Upper lobe of right lung (tissue), 1 donor: ENCODE measurements at regions not wholly inside any gene's neighbourhood (a gene's known extent, or its start where the extent isn't known, plus 50 kb on each side); places are given as distances from the start of the nearest gene placed in this dataset.

Source experiments
- ATAC-seq: fragments of 200-7000 bp; cut with Tn5 transposase; one replicate; pipeline ENCODE4 v1.9.1; 2020; ENCODE audit warnings: mild to moderate bottlenecking, moderate library complexity
- DNase-seq: peaks from one replicate; pipeline ENCODE4 v3.0.0-alpha.2; 2020
- H3K27ac ChIP-seq: fragments of 200-600 bp; one replicate; pipeline ENCODE4 v1.8.0; 2022
- H3K27me3 ChIP-seq: fragments of 200-600 bp; one replicate; pipeline ENCODE4 v1.8.0; 2022; ENCODE audit warnings: mild to moderate bottlenecking
- H3K36me3 ChIP-seq: fragments of 200-600 bp; one replicate; pipeline ENCODE4 v1.8.0; 2022
- H3K4me1 ChIP-seq: fragments of 200-600 bp; one replicate; pipeline ENCODE4 v1.8.0; 2022
- H3K4me3 ChIP-seq: fragments of 200-600 bp; one replicate; pipeline ENCODE4 v1.8.0; 2022; ENCODE audit warnings: mild to moderate bottlenecking
- H3K9me3 ChIP-seq: fragments of 200-600 bp; one replicate; pipeline ENCODE4 v1.8.0; 2022
- CTCF ChIP-seq: fragments of 200-600 bp; IDR thresholded peaks from one replicate; pipeline ENCODE4 v1.8.0; 2022; ENCODE audit warnings: antibody characterized with exemption
- intact Hi-C: fragments of 100-400 bp; cut with DNase I; formaldehyde crosslinking; loops from one replicate; pipeline ENCODE4 v1.11.0; 2022
- donor health status: DM: no; HTN: yes; CAD: no; lungs with severe emphysema.

DNA sequence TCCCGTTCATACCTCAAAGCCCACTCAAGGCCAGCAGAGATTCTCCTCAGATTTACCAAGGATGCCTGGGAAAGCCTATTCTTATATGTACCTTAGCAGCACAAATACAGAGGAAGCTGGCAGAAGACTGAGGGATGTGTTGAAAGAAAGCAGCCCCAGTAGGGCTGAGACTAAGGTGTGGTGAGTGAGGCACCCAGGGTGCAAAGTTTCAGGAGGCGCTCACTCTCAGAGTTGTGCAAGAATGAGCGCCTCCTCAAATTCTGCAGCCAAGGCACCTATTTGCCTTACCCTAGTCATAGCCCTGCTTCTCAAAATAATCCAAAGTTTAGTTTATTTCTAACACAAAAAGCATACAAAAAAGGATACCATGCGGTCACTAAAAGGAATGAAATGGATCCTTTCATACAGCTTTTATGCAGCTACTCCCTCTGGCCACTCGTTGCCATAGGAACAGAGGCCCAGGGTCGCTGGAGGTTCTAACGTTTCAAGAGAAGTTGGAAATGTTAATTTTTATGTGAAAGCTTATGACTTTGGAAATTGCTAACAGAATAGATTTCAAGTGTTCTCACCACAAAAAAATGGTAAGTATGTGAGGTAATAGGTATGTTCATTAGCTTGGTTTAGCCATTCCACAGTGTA lies 79.7 kb upstream of the SMIM23 start:
- intact Hi-C loops = no loop called here
- Histone ChIP-seq H3K27ac (no peak overlapping the region), H3K9me3 (no peaks in the 10 kb centered on the region), H3K4me3 (no peak overlapping the region), H3K4me1 (no peaks in the 10 kb centered on the region), H3K36me3 (no peaks in the 10 kb centered on the region), H3K27me3 (no peaks in the 10 kb centered on the region)
- ATAC-seq (no peak), DNase-seq (no peak)
- no peak for TF ChIP-seq CTCF

DNA sequence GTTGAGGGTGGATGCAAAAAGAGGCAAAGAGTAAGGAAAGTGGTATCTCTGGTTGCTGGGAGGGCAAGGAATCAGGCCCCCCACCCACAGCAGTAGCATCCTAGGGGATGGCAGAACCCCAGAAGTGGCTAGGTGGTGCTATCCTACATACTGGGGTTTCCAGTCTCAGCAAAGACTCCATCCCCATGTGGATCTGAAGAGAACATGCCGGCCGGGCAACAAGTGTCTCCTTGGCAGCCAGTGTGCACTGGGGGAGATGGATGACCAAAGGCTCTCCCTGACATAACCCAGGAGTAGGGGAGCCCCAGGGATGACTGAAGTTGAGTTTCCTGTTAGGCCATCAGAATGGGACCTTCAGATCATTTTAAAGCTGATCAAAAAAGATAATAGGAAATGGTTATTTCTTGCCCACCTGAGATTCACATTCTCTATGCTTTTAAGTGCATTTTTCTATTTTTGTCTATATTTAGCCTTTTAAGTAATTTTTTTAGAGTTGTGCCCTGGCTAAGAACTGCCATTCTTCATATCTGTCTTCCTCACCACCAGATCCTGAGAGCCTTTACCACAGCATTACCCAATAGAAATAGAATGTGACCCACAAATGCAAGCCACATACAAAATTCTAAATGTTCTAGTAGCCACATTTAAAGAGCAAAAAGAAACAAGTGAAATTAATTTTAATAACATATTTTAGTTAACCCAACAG lies 78.7 kb upstream of the SMIM23 start:
- DNase-seq = no peak
- H3K9me3 ChIP-seq = no peaks in the 10 kb centered on the region
- TF ChIP-seq CTCF = no peak
- intact Hi-C loops = no loop called here
- no peaks in the 10 kb centered on the region for H3K36me3 ChIP-seq
- H3K27me3 ChIP-seq = no peaks in the 10 kb centered on the region
- ATAC-seq = no peak
- H3K4me1 ChIP-seq = no peaks in the 10 kb centered on the region
- no peak overlapping the region for H3K4me3 ChIP-seq
- H3K27ac ChIP-seq = no peak overlapping the region

DNA sequence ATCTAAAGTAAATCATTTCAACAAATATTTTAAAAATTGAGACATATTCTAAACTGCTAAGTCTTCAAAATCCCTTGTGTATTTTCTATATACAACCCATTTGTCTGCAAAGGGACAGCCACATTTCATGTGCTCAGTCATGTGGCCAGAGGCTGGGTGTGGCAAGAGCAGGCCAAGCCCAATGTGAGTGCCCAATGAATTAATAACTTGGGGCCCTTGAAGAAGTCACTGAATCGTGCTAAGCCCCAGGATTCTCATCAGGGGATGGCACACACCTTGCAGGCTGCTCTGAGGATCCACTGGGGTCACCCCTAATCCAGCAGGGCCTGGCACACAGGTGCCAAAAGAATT lies 78.2 kb upstream of the SMIM23 start:
- TF ChIP-seq CTCF = no peak
- intact Hi-C loops = no loop called here
- ATAC-seq = no peak
- Histone ChIP-seq H3K27ac (no peak overlapping the region), H3K36me3 (no peaks in the 10 kb centered on the region), H3K27me3 (no peaks in the 10 kb centered on the region), H3K4me3 (no peak overlapping the region), H3K4me1 (no peaks in the 10 kb centered on the region), H3K9me3 (no peaks in the 10 kb centered on the region)
- DNase-seq = no peak

DNA sequence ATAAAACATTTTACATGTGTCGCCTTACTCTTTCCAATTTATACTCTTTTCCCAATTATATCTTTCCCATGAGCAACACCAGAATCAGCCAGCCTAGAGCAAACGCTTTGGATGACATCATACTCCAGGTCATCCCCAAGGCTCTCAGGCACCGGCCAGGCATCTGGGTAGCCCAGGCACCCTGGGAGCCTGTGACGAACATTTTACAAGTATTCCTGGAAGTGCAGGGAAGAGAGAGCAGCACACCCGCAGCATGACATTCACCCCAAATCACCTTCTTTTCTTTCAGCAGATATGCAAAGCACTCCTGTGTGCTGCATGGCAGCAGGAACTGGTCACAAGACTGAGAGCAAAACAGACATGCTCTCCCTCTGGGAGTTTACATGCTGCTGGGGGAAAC lies 75.7 kb upstream of the SMIM23 start:
- H3K27me3 ChIP-seq = no peaks in the 10 kb centered on the region
- H3K4me3 ChIP-seq = no peak overlapping the region
- no peaks in the 10 kb centered on the region for H3K4me1 ChIP-seq
- intact Hi-C loops = no loop called here
- no peak overlapping the region for H3K27ac ChIP-seq
- no peak for TF ChIP-seq CTCF
- H3K9me3 ChIP-seq = no peaks in the 10 kb centered on the region
- DNase-seq (no peak), ATAC-seq (no peak)
- H3K36me3 ChIP-seq = no peaks in the 10 kb centered on the region

DNA sequence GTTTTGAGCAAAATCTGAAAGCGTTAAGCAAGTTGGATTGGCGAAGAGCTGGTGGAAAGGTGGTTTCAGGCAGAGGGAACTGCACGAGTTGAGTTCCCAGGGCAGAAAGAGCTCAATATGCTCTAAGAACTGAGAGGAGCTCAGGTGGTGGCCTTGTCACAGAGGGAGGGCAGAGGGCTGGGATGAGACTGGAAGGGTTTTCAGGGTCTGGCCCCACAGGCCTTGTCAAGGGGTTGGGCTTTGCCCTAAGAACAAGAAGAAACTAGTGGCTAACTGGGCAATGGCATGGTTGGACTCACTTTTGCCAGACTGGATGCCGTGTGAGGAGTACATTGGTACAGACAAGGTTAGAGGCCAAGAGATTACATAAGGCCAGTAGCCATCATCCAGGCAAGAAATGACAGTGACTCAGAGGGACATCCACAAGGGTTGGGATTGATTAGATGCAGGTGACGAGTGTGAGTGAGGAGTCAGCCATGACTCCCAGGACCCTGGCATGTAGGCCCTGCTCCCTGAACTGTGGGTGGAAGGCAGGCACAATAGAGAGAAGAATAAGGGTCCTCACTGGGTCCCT lies 75.1 kb upstream of the SMIM23 start:
- Histone ChIP-seq H3K9me3 (no peaks in the 10 kb centered on the region), H3K4me3 (no peak overlapping the region), H3K27me3 (no peaks in the 10 kb centered on the region), H3K36me3 (no peaks in the 10 kb centered on the region), H3K4me1 (no peaks in the 10 kb centered on the region), H3K27ac (no peak overlapping the region)
- intact Hi-C loops = no loop called here
- TF ChIP-seq CTCF = no peak
- no peak for DNase-seq
- ATAC-seq = no peak
